Inferior parietal cortex (tissue), 1 donor: ENCODE measurements at regions not wholly inside any gene's neighbourhood (a gene's known extent, or its start where the extent isn't known, plus 50 kb on each side); places are given as distances from the start of the nearest gene placed in this dataset.

Source experiments
- DNase-seq: peaks from one replicate; pipeline ENCODE4 v3.0.0-alpha.2; 2016; ENCODE audit errors: extremely low spot score

GRCh38 chr17:34825884-34826283, 135.4 kb downstream of the CCT6B start:
- no peak for DNase-seq

GRCh38 chr17:34825102-34825501, 136.2 kb downstream of the CCT6B start:
- DNase-seq = no peak

GRCh38 chr17:34823023-34823422, 138.2 kb downstream of the CCT6B start:
- DNase-seq = no peak

GRCh38 chr17:34822007-34822739, 139.1 kb downstream of the CCT6B start:
- DNase-seq = no peak

GRCh38 chr17:34820922-34821321, 140.3 kb downstream of the CCT6B start:
- DNase-seq = no peak

- no peak for DNase-seq
Measured at GRCh38 chr17:34820248-34820801, 140.9 kb downstream of the CCT6B start.

GRCh38 chr17:34817252-34818035, 143.8 kb downstream of the CCT6B start:
- no peak for DNase-seq

- no peak for DNase-seq
Measured at GRCh38 chr17:34816848-34817247, 144.4 kb downstream of the CCT6B start.

GRCh38 chr17:34813290-34813689, 148.0 kb downstream of the CCT6B start:
- no peak for DNase-seq

- no peak for DNase-seq
Measured at GRCh38 chr17:34811561-34811960, 149.7 kb downstream of the CCT6B start.

GRCh38 chr17:34800661-34801060, 160.6 kb downstream of the CCT6B start:
- DNase-seq = no peak

- DNase-seq = no peak
Measured at GRCh38 chr17:34799751-34800150, 161.5 kb downstream of the CCT6B start.

GRCh38 chr17:34798581-34798980, 162.7 kb downstream of the CCT6B start:
- no peak for DNase-seq

- no peak for DNase-seq
Measured at GRCh38 chr17:34797720-34798119, 163.5 kb downstream of the CCT6B start.

- no peak for DNase-seq
Measured at GRCh38 chr17:34793231-34793908, 167.9 kb downstream of the CCT6B start.

GRCh38 chr17:34788696-34789095, 172.6 kb downstream of the CCT6B start:
- no peak for DNase-seq

GRCh38 chr17:34784526-34784925, 176.7 kb downstream of the CCT6B start:
- DNase-seq = no peak

- DNase-seq = no peak
Measured at GRCh38 chr17:34782271-34782670, 179.0 kb downstream of the CCT6B start.

GRCh38 chr17:34781571-34782108, 179.6 kb downstream of the CCT6B start:
- no peak for DNase-seq

GRCh38 chr17:34781071-34781470, 180.2 kb downstream of the CCT6B start:
- no peak for DNase-seq

GRCh38 chr17:34780438-34780837, 180.8 kb downstream of the CCT6B start:
- DNase-seq = no peak
